A549 (cell line): ENCODE measurements at regions not wholly inside any gene's neighbourhood (a gene's known extent, or its start where the extent isn't known, plus 50 kb on each side); places are given as distances from the start of the nearest gene placed in this dataset.

ENCODE experiments used
- ATAC-seq, 2 experiments: fragments of 200-7000 bp in 1 of 2; fragments of >200 bp in 1 of 2; cut with Nextera tagmentation in 1 of 2; cut with Tn5 transposase in 1 of 2; 3 replicates each; pipeline versions ENCODE4 v1.8.0 to v1.9.1; 2018 to 2020; ENCODE audit warnings: mild to moderate bottlenecking in 1 of 2, moderate library complexity in 1 of 2
- CTCF ChIA-PET: fragments of 300-600 bp; sonication (Branson Sonifier 250); formaldehyde crosslinking; extraction: SDS; loops from one replicate; lab custom pipeline; 2021; ENCODE audit warnings: antibody characterized with exemption, inconsistent platforms; lab: Yijun Ruan, JAX
- POLR2A ChIA-PET: fragments of 350-600 bp; formaldehyde crosslinking; extraction: SDS; loops from one replicate; lab custom pipeline; 2021; ENCODE audit warnings: antibody characterized with exemption, inconsistent platforms; lab: Yijun Ruan, JAX
- DNase-seq, 2 experiments: peaks; one replicate each; pipeline versions ENCODE4 v3.0.0 to v3.0.0-alpha.2; 2011 to 2016; ENCODE audit warnings: low read depth in 1 of 2, low spot score in 1 of 2
- FAIRE-seq: peaks from 2 replicates; lab custom pipeline; 2011; peaks lifted over from hg19 to GRCh38; lab: Jason Lieb, UNC
- H3K27ac ChIP-seq, 2 experiments: fragments of >200 bp; sonication (Bioruptor Twin); formaldehyde crosslinking; 3 replicates each; pipeline ENCODE4 v1.5.1; 2016 to 2017
- H3K4me1 ChIP-seq: fragments of >200 bp; sonication (Bioruptor Twin); formaldehyde crosslinking; 3 replicates; pipeline ENCODE4 v1.6.1; 2016
- H3K4me2 ChIP-seq: fragments of >200 bp; sonication (Bioruptor Twin); formaldehyde crosslinking; 3 replicates; pipeline ENCODE4 v1.6.1; 2016
- H3K4me3 ChIP-seq: fragments of >200 bp; sonication (Bioruptor Twin); formaldehyde crosslinking; 3 replicates; pipeline ENCODE4 v1.5.1; 2016
- H3K9me3 ChIP-seq: fragments of >200 bp; sonication (Bioruptor Twin); formaldehyde crosslinking; 3 replicates; pipeline ENCODE4 v1.6.1; 2016
- BHLHE40 ChIP-seq: IDR thresholded peaks from 2 replicates; pipeline ENCODE4 v1.6.1; 2012; ENCODE audit warnings: low read depth, low read length, inconsistent platforms
- CBX2 ChIP-seq: fragments of 200-600 bp; sonication (generic); IDR thresholded peaks from 2 replicates; pipeline ENCODE4 v1.6.1; 2016; ENCODE audit warnings: low read depth, mild to moderate bottlenecking, borderline replicate concordance
- CEBPB ChIP-seq, 2 experiments: fragments of >200 bp in 1 of 2; sonication (Bioruptor Twin) in 1 of 2; formaldehyde crosslinking in 1 of 2; IDR thresholded peaks; 2 replicates each; pipeline ENCODE4 v1.6.1; 2012 to 2016
- CHD2 ChIP-seq: fragments of 150-350 bp; IDR thresholded peaks from 2 replicates; pipeline ENCODE4 v1.6.1; 2014; ENCODE audit warnings: low read length; ENCODE audit not compliant: partially characterized antibody
- CHD4 ChIP-seq: fragments of 200-600 bp; sonication (generic); IDR thresholded peaks from 2 replicates; pipeline ENCODE4 v1.6.1; 2016; ENCODE audit warnings: antibody characterized with exemption, mild to moderate bottlenecking, borderline replicate concordance
- EHMT2 ChIP-seq: fragments of 200-600 bp; sonication (generic); IDR thresholded peaks from 2 replicates; pipeline ENCODE4 v1.6.1; 2016; ENCODE audit warnings: antibody characterized with exemption, low read depth, mild to moderate bottlenecking, moderate library complexity
- FOSB ChIP-seq: fragments of 250-450 bp; sonication (Bioruptor Pico); IDR thresholded peaks from 2 replicates; pipeline ENCODE4 v1.5.0; 2020; ENCODE audit warnings: mild to moderate bottlenecking, moderate library complexity
- HDAC2 ChIP-seq: fragments of 200-600 bp; sonication (generic); IDR thresholded peaks from 2 replicates; pipeline ENCODE4 v1.6.1; 2016
- HEYL ChIP-seq: fragments of 250-450 bp; sonication (Bioruptor Pico); IDR thresholded peaks from 2 replicates; pipeline ENCODE4 v1.8.0; 2021; ENCODE audit warnings: mild to moderate bottlenecking, moderate library complexity
- HOXB13 ChIP-seq: fragments of 250-450 bp; sonication (Bioruptor Pico); IDR thresholded peaks from 2 replicates; pipeline ENCODE4 v1.5.0; 2020; ENCODE audit warnings: low read depth, mild to moderate bottlenecking, moderate library complexity
- HOXB5 ChIP-seq: fragments of 250-450 bp; sonication (Bioruptor Pico); IDR thresholded peaks from 2 replicates; pipeline ENCODE4 v1.5.0; 2020; ENCODE audit warnings: mild to moderate bottlenecking, moderate library complexity
- KDM1A ChIP-seq: fragments of 200-600 bp; sonication (generic); IDR thresholded peaks from 2 replicates; pipeline ENCODE4 v1.6.1; 2016; ENCODE audit warnings: low read depth, mild to moderate bottlenecking
- MAFK ChIP-seq: fragments of 450-650 bp; IDR thresholded peaks from 2 replicates; pipeline ENCODE4 v1.6.1; 2014; ENCODE audit not compliant: partially characterized antibody
- MYC ChIP-seq: IDR thresholded peaks from 2 replicates; pipeline ENCODE4 v1.6.1; 2012; ENCODE audit warnings: mild to moderate bottlenecking, inconsistent platforms, low read length, improper control_type of control experiment, borderline replicate concordance
- POLR2A ChIP-seq: IDR thresholded peaks from 2 replicates; pipeline ENCODE4 v1.6.1; 2012; ENCODE audit warnings: mild to moderate bottlenecking, low read length
- POLR2AphosphoS2 ChIP-seq: conservative IDR thresholded peaks from 2 replicates; pipeline ENCODE4 v1.6.1; 2012; ENCODE audit warnings: low read length, improper control_type of control experiment, inconsistent platforms
- RARB ChIP-seq: fragments of 250-450 bp; sonication (Bioruptor Pico); IDR thresholded peaks from 2 replicates; pipeline ENCODE4 v1.8.0; 2021; ENCODE audit warnings: mild to moderate bottlenecking, moderate library complexity
- ZFP36 ChIP-seq: fragments of 450-650 bp; IDR thresholded peaks from 2 replicates; pipeline ENCODE4 v1.6.1; 2014; ENCODE audit warnings: borderline replicate concordance; ENCODE audit not compliant: partially characterized antibody
- ZNF302 ChIP-seq: fragments of 250-450 bp; sonication (Bioruptor Pico); IDR thresholded peaks from 2 replicates; pipeline ENCODE4 v1.9.0; 2021; ENCODE audit warnings: inconsistent platforms, mild to moderate bottlenecking, moderate library complexity
- ZSCAN20 ChIP-seq: fragments of 250-450 bp; sonication (Bioruptor Pico); IDR thresholded peaks from 2 replicates; pipeline ENCODE4 v1.8.0; 2022; ENCODE audit warnings: mild to moderate bottlenecking, moderate library complexity
- WGBS: methylation state at CpG from one replicate; pipeline ENCODE4 v1.1.6; 2017; ENCODE audit errors: missing lambda C conversion rate; 5-methylcytosine and 5-hydroxymethylcytosine counted together
- TF ChIP-seq, protein P1 (sequence below): fragments of >200 bp; sonication (Bioruptor Twin); formaldehyde crosslinking; IDR thresholded peaks from 2 replicates; pipeline ENCODE4 v1.6.1; 2016
- TF ChIP-seq, protein P2 (sequence below): fragments of 150-350 bp; IDR thresholded peaks from 2 replicates; pipeline ENCODE4 v1.6.1; 2014; ENCODE audit warnings: low read depth, mild to moderate bottlenecking, low read length
- TF ChIP-seq, protein P3 (sequence below): fragments of >200 bp; sonication (Bioruptor Twin); formaldehyde crosslinking; IDR thresholded peaks from 3 replicates; pipeline ENCODE4 v1.5.1; 2016
- TF ChIP-seq, protein P4 (sequence below): fragments of >200 bp; sonication (Bioruptor Twin); formaldehyde crosslinking; IDR thresholded peaks from 3 replicates; pipeline ENCODE4 v1.6.1; 2016
- TF ChIP-seq, protein P5 (sequence below): fragments of 250-450 bp; sonication (Bioruptor Pico); IDR thresholded peaks from 2 replicates; pipeline ENCODE4 v1.5.0; 2020; ENCODE audit warnings: low read depth, mild to moderate bottlenecking, moderate library complexity
- TF ChIP-seq, protein P6 (sequence below): fragments of 200-600 bp; sonication (generic); IDR thresholded peaks from 2 replicates; pipeline ENCODE4 v1.6.1; 2016; ENCODE audit warnings: antibody characterized with exemption, mild to moderate bottlenecking, moderate library complexity

DNA sequence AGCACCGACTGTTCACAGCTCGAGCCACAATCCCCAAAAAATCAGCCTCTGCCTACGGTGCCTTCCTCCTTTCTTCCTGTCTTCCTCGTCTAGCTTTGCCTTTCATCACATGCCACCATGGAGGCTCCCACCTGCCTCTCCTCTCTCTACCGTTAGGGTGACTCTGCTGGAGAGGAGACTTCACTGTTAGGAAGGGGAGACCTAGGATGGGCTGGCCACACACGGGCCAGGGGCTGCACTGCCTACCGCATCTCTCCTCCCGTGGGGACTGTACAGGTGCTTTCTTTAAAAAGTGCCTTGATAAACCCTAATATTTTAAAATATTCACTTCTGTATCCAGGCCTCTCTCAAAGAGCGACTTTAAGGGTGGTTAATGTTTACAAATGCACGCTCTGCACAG, 1104.7 kb downstream of the BCL11B start:
- ATAC-seq (no peak), FAIRE-seq (no peak), DNase-seq (no peak)
- Histone ChIP-seq H3K9me3 (no peaks in the 10 kb centered on the region), H3K4me2 (no peak overlapping the region), H3K27ac (no peak overlapping the region), H3K4me3 (no peak overlapping the region), H3K4me1 (no peaks in the 10 kb centered on the region)
- POLR2A ChIA-PET, result no interaction called here
- CTCF ChIA-PET, result no interaction called here
- TF ChIP-seq ZFP36 (no peak), EHMT2 (no peak), CEBPB (IDR thresholded peaks at IDR 0.05) (no peak), HEYL (CRISPR knock-in tag) (no peak), ZSCAN20 (CRISPR knock-in tag) (no peak), POLR2A (no peak), MAFK (no peak)
- TF ChIP-seq, protein P1, sequence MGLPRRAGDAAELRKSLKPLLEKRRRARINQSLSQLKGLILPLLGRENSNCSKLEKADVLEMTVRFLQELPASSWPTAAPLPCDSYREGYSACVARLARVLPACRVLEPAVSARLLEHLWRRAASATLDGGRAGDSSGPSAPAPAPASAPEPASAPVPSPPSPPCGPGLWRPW, result no peak
- TF ChIP-seq, protein P2, sequence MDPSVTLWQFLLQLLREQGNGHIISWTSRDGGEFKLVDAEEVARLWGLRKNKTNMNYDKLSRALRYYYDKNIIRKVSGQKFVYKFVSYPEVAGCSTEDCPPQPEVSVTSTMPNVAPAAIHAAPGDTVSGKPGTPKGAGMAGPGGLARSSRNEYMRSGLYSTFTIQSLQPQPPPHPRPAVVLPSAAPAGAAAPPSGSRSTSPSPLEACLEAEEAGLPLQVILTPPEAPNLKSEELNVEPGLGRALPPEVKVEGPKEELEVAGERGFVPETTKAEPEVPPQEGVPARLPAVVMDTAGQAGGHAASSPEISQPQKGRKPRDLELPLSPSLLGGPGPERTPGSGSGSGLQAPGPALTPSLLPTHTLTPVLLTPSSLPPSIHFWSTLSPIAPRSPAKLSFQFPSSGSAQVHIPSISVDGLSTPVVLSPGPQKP, result no peak
- TF ChIP-seq, protein P3, sequence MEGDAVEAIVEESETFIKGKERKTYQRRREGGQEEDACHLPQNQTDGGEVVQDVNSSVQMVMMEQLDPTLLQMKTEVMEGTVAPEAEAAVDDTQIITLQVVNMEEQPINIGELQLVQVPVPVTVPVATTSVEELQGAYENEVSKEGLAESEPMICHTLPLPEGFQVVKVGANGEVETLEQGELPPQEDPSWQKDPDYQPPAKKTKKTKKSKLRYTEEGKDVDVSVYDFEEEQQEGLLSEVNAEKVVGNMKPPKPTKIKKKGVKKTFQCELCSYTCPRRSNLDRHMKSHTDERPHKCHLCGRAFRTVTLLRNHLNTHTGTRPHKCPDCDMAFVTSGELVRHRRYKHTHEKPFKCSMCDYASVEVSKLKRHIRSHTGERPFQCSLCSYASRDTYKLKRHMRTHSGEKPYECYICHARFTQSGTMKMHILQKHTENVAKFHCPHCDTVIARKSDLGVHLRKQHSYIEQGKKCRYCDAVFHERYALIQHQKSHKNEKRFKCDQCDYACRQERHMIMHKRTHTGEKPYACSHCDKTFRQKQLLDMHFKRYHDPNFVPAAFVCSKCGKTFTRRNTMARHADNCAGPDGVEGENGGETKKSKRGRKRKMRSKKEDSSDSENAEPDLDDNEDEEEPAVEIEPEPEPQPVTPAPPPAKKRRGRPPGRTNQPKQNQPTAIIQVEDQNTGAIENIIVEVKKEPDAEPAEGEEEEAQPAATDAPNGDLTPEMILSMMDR, result no peak
- WGBS, result 14% methylated on average over 10 of the region's 10 CpGs

DNA sequence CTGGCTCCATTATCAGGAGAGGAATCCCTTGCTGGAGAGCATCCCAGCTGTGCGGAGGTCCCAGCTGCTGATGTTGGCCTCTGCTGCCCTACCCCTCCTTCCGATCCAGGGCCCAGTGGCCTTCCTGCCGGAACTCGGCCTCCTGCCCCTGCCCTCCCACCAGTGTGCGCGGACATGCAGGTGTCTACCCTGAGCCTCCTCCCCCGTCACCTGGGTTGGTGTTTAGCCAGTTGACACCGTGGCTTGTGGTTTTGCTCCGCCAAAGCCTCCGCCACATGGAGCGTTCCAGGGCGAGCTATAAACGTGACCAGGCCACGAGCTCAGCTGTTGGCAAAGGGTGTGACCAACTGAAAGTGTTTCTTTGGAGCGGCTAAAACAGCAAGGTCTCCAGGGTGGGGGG, 1104.3 kb downstream of the BCL11B start:
- Histone ChIP-seq H3K9me3 (no peaks in the 10 kb centered on the region), H3K4me1 (no peaks in the 10 kb centered on the region), H3K4me3 (no peak overlapping the region), H3K27ac (no peak overlapping the region), H3K4me2 (no peak overlapping the region)
- DNase-seq, result no peak
- 31% methylated on average over 14 of the region's 15 CpGs for WGBS
- ChIA-PET POLR2A (no interaction called here), CTCF (no interaction called here)
- ATAC-seq, result no peak
- no peak for FAIRE-seq
- TF ChIP-seq HDAC2 (no peak), CBX2 (no peak), CHD2 (no peak), CHD4 (no peak), HOXB13 (no peak), MYC (no peak), HOXB5 (CRISPR knock-in tag) (no peak), ZSCAN20 (CRISPR knock-in tag) (no peak), BHLHE40 (no peak), FOSB (CRISPR knock-in tag) (no peak), RARB (CRISPR knock-in tag) (no peak), ZNF302 (CRISPR knock-in tag) (no peak), KDM1A (no peak), POLR2AphosphoS2 (no peak)
- TF ChIP-seq, protein P2, result no peak
- TF ChIP-seq, protein P4, sequence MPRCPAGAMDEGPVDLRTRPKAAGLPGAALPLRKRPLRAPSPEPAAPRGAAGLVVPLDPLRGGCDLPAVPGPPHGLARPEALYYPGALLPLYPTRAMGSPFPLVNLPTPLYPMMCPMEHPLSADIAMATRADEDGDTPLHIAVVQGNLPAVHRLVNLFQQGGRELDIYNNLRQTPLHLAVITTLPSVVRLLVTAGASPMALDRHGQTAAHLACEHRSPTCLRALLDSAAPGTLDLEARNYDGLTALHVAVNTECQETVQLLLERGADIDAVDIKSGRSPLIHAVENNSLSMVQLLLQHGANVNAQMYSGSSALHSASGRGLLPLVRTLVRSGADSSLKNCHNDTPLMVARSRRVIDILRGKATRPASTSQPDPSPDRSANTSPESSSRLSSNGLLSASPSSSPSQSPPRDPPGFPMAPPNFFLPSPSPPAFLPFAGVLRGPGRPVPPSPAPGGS, result no peak
- TF ChIP-seq, protein P5, sequence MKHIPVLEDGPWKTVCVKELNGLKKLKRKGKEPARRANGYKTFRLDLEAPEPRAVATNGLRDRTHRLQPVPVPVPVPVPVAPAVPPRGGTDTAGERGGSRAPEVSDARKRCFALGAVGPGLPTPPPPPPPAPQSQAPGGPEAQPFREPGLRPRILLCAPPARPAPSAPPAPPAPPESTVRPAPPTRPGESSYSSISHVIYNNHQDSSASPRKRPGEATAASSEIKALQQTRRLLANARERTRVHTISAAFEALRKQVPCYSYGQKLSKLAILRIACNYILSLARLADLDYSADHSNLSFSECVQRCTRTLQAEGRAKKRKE, result no peak
- TF ChIP-seq, protein P6, sequence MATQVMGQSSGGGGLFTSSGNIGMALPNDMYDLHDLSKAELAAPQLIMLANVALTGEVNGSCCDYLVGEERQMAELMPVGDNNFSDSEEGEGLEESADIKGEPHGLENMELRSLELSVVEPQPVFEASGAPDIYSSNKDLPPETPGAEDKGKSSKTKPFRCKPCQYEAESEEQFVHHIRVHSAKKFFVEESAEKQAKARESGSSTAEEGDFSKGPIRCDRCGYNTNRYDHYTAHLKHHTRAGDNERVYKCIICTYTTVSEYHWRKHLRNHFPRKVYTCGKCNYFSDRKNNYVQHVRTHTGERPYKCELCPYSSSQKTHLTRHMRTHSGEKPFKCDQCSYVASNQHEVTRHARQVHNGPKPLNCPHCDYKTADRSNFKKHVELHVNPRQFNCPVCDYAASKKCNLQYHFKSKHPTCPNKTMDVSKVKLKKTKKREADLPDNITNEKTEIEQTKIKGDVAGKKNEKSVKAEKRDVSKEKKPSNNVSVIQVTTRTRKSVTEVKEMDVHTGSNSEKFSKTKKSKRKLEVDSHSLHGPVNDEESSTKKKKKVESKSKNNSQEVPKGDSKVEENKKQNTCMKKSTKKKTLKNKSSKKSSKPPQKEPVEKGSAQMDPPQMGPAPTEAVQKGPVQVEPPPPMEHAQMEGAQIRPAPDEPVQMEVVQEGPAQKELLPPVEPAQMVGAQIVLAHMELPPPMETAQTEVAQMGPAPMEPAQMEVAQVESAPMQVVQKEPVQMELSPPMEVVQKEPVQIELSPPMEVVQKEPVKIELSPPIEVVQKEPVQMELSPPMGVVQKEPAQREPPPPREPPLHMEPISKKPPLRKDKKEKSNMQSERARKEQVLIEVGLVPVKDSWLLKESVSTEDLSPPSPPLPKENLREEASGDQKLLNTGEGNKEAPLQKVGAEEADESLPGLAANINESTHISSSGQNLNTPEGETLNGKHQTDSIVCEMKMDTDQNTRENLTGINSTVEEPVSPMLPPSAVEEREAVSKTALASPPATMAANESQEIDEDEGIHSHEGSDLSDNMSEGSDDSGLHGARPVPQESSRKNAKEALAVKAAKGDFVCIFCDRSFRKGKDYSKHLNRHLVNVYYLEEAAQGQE, result no peak
